ENCODE measurements at regions not wholly inside any gene's neighbourhood (a gene's known extent, or its start where the extent isn't known, plus 50 kb on each side); places are given as distances from the start of the nearest gene placed in this dataset.
"Not testable (repeated sequence)": the region's sequence is repeated elsewhere in the genome, so short reads cannot be mapped to it uniquely, and the experiment has no call there.

GRCh38 chr12:126979564-126979963 is 1287.4 kb upstream of the TMEM132C start:
- H3K27ac ChIP-seq; DNase-seq (ENCODE audit: low read depth, low spot score): not testable (repeated sequence)

GRCh38 chr12:126982707-126983106 is 1284.3 kb upstream of the TMEM132C start:
- no peak overlapping the region for H3K27ac ChIP-seq
- no peak for DNase-seq (ENCODE audit: low read depth, low spot score)

DNA sequence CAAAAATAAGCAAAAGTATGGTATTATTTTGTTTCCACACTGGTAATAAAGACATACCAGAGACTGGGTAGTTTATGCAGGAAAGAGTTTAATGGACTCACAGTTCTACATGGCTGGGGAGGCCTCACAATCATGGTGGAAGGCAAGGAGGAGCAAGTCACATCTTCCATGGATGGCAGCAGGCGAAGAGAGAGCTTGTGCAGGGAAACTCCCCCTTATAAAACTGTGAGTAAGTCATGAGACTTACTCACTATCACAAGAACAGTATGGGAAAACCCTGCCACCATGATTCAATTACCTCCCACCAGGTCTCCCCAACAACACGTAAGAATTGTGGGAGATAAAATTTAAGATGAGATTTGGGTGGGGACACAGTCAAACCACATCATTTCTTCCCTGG is 1283.2 kb upstream of the TMEM132C start:
- not testable (repeated sequence) for H3K27ac ChIP-seq; DNase-seq (ENCODE audit: low read depth, low spot score)

- not testable (repeated sequence) for H3K27ac ChIP-seq; DNase-seq (ENCODE audit: low read depth, low spot score)
Observed at GRCh38 chr12:126985663-126986062, 1281.3 kb upstream of the TMEM132C start.

DNA sequence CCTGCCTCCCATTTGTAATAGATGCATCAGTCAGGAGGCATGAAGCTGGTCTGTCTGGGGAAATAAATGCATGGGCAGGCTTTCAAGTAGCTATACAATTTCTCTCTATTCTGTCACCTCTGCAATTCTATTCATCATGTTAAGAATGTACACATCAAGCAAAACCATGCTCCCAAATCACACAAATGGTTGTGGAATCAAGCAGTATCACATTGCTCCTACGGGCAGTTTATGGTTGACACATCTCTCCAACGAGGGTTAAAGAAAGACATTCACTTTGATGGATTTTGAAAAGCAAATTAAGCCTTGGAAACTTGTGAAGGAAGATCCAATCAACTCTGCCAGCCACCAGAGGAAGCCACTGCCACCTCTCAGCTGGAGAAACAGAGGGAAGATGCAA is 1277.4 kb upstream of the TMEM132C start:
- H3K27ac ChIP-seq = no peak overlapping the region
- DNase-seq (ENCODE audit: low read depth, low spot score) = no peak

GRCh38 chr12:126993898-126994297 is 1273.1 kb upstream of the TMEM132C start:
- DNase-seq (ENCODE audit: low read depth, low spot score) = no peak
- H3K27ac ChIP-seq = no peak overlapping the region

DNA sequence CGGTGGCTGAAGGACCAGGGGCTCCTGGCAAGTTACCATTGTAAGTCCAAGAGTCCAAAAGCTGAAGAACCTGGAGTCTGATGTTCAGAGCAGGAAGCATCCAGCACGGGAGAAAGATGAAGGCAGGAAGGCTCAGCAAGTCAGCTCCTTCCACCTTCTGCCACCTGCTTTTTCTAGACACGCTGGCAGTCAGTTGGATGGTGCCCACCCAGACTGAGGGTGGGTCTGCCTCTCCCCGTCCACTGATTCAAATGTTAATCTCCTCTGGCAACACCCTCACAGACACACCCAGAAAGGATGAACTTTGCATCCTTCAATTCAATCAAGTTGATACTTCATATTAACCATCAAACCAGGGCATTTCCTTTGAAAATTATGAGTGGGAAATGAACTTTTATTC is 1272.4 kb upstream of the TMEM132C start:
- no peak overlapping the region for H3K27ac ChIP-seq
- no peak for DNase-seq (ENCODE audit: low read depth, low spot score)

- H3K27ac ChIP-seq = no peak overlapping the region
Observed at GRCh38 chr12:126998031-126998430, 1268.9 kb upstream of the TMEM132C start.

GRCh38 chr12:126998747-126999285 is 1268.2 kb upstream of the TMEM132C start:
- H3K27ac ChIP-seq = no peak overlapping the region
- no peak for DNase-seq (ENCODE audit: low read depth, low spot score)

More at GRCh38 chr12:126998031-126998430, 1268.9 kb upstream of the TMEM132C start:
- DNase-seq (ENCODE audit: low read depth, low spot score) = no peak

- DNase-seq (ENCODE audit: low read depth, low spot score) = no peak
Observed at GRCh38 chr12:126999352-126999751, 1267.6 kb upstream of the TMEM132C start.

GRCh38 chr12:127005406-127005805 is 1261.6 kb upstream of the TMEM132C start:
- no peak overlapping the region for H3K27ac ChIP-seq
- no peak for DNase-seq (ENCODE audit: low read depth, low spot score)

More at GRCh38 chr12:126999352-126999751, 1267.6 kb upstream of the TMEM132C start:
- no peak overlapping the region for H3K27ac ChIP-seq

DNA sequence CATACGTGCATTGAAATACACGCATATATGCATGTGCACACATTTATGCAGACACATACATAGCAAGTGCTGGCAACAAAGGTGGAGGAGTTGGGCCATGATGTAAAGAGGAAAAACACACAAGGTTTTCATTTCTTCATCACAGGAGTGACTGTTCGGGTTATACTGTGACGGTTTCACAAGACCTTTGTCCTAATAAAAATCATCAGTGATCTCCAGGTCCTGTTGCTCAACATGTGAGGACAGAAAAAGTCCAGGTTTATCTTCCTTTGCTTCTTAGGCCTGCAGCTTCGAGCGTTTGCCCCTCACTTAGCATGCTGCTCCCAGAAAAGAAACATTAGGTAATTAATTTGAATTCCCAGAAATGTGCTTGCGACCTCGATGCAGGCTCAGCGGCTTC is 1260.0 kb upstream of the TMEM132C start:
- no peak for DNase-seq (ENCODE audit: low read depth, low spot score)
- H3K27ac ChIP-seq = no peak overlapping the region

DNA sequence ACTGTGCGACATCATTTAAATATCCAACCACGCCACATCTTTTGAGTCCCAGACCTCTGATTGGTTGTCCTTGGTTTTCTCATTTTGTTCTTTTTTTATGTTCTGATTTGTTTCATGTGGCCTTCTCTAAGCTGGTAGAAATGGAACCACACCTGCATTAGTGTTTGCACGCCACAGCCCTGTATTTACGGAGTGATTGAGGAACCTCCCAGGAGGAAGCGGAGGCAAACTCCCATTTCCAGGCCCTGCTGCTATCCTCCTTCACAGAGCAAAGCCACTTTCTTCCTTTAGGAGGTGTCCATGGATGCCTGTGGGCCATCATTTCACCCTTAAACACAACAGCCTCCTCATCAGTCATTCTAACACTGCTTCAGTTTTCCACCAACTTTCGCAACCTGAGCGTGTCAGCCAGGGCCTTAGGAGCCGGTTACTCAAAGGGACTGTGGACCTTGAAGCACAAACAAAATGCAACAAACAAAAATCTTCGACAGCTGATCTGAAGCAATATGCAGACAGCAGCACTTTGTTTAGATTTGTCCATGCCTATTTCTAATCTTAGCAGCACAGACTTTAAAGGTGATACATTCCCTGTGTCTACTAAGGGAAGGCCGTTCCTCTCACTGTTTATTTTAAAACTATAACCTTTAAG is 1258.1 kb upstream of the TMEM132C start:
- DNase-seq (ENCODE audit: low read depth, low spot score) = no peak
- H3K27ac ChIP-seq = no peak overlapping the region

DNA sequence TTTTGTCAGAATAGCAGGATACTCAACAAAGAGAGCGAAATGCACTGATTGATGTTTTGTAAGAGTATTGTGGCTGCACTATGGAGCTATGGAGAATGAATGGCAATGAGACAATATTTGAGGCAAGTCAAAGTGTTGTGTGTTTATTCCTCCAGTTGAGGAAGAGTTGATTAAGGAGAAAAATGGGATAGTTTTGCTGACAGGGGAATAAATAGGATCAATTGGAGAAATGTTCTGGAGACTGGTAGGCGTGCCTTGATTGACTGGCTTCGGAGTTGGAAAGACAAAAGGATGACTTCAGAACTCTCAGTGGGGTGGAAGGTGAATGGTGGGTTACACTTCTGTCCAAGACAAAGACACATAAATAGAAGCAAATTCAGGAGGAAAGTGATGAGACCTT is 1254.9 kb upstream of the TMEM132C start:
- no peak for DNase-seq (ENCODE audit: low read depth, low spot score)
- no peak overlapping the region for H3K27ac ChIP-seq

- H3K27ac ChIP-seq = no peak overlapping the region
Observed at GRCh38 chr12:127013197-127013596, 1253.8 kb upstream of the TMEM132C start.

GRCh38 chr12:127014079-127014478 is 1252.9 kb upstream of the TMEM132C start:
- H3K27ac ChIP-seq = no peak overlapping the region
- DNase-seq (ENCODE audit: low read depth, low spot score) = no peak

More at GRCh38 chr12:127013197-127013596, 1253.8 kb upstream of the TMEM132C start:
- no peak for DNase-seq (ENCODE audit: low read depth, low spot score)

- H3K27ac ChIP-seq = no peak overlapping the region
- no peak for DNase-seq (ENCODE audit: low read depth, low spot score)
Observed at GRCh38 chr12:127024791-127025190, 1242.2 kb upstream of the TMEM132C start.

DNA sequence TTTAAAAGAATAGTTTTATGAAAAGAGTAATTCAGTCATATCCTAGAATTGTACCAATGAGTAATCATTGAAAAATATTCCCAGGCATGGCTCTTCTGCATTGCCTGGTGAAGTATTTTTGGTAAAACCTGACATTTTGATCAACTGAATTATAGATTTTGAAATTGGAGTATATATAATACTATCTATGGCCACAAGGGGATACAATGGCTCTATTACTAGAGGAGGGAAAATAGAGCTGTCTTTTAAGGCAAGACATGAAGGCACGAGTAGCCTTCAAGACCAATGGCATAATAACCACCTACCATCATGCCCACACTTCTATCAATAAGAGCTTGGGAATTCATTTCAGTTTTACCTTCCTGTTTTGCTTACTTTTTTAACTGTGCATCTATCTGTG is 1241.4 kb upstream of the TMEM132C start:
- DNase-seq (ENCODE audit: low read depth, low spot score) = no peak
- H3K27ac ChIP-seq = no peak overlapping the region

- no peak overlapping the region for H3K27ac ChIP-seq
- DNase-seq (ENCODE audit: low read depth, low spot score) = no peak
Observed at GRCh38 chr12:127035011-127035879, 1231.7 kb upstream of the TMEM132C start.

DNA sequence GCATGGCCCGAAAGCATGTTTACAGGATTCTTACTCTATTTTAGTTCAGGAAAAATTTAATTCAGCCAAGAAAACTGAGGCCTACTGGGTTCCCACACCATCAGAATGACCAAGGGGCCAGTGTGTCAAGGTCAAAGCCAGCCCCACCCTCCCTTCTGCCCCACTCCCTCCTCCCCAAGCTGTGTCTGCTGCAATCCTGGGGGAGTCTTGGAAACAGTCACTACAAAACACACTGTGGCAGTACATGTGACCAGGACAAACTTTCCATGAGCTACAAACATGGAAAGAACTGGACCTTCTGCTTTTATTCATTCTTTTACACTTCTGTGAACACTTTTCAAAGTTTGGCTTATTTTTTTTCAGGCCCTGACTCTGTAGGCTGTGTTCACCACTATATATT is 1228.8 kb upstream of the TMEM132C start:
- DNase-seq (ENCODE audit: low read depth, low spot score) = no peak
- H3K27ac ChIP-seq = no peak overlapping the region

GRCh38 chr12:127038761-127039160 is 1228.2 kb upstream of the TMEM132C start:
- no peak overlapping the region for H3K27ac ChIP-seq

More at GRCh38 chr12:127038761-127039160, 1228.2 kb upstream of the TMEM132C start:
- no peak for DNase-seq (ENCODE audit: low read depth, low spot score)
